Renal cortex interstitium (tissue), 11 donors: ENCODE measurements at regions not wholly inside any gene's neighbourhood (a gene's known extent, or its start where the extent isn't known, plus 50 kb on each side); places are given as distances from the start of the nearest gene placed in this dataset.

Source experiments
- DNase-seq, 11 donors: peaks; one replicate each; pipeline ENCODE4 v3.0.0-alpha.2; 2013; ENCODE audit warnings: low read depth in 9 of 11, low spot score in 4 of 11; ENCODE audit errors: extremely low read depth in 1 of 11

DNA sequence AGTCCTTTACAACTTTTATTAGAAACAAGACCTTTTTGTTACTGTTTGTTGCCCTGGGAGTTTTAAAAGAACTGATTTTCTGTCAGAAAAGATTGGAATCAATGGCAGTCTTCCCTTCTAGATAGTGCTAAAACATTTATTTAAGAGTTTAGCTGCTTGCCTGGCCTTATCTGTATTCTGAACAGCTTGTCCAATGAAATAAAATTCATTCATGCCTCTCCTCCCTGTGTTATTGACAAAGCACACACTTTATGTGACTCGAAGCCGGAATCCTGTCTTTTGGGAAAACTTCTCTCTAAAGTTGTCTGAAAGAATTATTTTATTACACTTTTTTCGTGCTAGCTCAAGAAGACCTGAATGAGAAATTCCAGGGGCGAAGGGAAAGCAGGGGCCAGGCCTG is 992.5 kb downstream of the TYW1 start:
- no peak for DNase-seq

DNA sequence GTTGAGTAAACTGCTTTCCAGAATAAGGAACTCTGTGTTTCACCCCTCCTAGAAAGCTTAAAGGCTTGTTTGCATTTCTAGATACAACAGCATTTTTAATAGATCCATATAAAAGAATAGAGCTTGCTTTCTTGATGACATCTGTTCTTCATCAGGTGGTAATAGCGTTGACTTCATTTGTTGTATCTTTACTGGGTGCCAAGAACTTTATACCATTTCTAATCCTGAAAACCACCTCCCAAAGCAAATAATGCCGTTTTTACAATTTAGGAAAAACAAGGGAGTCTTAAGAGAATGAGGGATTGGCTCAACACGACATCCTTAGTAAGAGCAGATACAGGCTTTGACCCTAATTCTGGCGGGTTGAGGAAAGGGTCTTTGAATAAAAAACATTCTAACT is 993.4 kb downstream of the TYW1 start:
- peak in 3 of 11 donors; percentile 41 to 46 (median 43) for DNase-seq

DNA sequence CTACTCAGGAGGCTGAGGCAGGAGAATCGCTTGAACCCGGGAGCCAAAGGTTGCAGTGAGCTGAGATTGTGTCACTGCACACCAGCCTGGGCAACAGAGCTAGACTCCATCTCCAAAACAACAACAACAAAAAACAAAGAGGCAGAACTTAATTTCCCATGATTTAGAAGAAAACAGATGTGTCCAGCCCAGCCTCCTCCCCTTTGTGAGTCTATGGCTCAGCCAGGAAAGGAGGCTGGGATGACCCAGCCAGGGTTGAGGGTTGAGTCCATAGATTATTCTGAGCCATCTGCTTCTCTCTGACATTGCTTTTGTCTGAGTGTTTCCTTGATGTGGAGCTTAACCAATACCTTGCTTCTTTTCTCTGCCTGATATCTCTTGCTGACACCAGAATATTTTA is 994.1 kb downstream of the TYW1 start:
- DNase-seq, result no peak

DNA sequence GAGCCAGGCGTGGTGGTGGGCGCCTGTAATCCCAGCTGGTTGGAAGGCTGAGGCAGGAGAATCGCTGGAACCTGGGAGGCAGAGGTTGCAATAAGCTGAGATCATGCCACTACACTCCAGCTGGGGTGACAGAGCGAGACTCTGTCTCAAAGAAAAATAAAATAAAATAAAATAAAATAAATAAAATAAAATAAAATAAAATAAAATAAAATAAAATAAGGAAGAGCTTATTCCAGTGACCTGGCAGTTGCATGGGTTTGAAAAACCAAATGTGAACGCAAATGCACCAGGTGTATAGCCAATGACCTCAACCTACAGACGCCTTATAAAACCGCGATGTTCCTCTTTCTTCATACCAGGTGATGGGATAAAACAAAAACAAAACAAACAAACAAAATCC is 995.7 kb downstream of the TYW1 start:
- DNase-seq, result no peak

DNA sequence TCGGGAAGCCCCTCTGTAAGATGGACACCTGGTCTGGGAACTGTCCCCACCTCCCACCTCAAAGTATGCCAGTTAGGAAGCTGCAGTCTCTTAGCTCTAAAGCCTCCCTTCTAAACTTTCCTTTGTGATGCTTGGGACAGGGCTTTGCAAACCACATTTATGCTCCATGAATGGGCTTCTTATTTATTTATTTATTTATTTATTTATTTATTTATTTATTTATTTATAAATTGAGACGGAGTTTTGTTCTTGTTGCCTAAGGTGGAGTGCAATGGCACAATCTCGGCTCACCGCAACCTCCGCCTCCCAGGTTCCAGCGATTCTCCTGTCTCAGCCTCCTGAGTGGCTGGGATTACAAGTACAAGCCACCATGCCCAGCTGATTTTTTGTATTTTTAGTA is 1009.4 kb downstream of the TYW1 start:
- no peak for DNase-seq

DNA sequence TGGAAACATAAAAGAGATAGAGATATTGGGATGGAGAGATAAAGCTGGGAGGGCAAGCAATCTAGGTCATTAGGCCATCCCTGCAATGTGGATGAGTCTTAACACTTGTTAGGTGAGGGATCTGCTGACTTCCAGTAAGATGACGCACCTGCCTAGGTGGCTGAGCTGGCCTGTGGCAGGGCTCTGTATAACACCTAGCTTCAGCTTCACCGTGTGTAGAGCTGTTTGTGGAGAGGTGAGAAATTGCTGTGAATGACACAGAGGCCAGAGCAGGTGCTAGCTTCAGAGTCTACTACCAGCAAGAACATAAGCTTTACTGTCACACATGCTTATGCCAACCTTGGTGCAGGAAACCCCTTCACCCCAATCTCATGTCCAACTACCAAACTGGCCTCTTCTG is 1010.0 kb downstream of the TYW1 start:
- no peak for DNase-seq

DNA sequence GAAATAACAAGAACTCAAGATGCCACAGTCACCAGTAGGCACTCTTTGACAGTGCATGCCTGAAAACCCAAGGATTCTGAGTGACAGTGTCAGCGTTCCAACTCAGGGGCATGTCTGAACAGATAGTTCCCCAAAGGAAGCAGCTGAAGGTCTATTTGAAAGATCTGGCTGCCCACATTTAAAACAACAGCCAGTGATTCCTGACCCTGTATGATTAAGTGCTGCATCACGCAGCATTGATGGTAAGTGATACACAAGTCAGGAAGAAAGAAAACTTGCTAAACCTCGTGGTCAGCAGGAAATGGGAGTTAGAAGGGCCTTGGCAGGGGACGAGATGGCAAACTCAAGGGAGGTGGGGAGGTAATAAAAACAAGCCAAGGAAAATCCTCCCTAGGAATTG is 1013.1 kb downstream of the TYW1 start:
- no peak for DNase-seq

DNA sequence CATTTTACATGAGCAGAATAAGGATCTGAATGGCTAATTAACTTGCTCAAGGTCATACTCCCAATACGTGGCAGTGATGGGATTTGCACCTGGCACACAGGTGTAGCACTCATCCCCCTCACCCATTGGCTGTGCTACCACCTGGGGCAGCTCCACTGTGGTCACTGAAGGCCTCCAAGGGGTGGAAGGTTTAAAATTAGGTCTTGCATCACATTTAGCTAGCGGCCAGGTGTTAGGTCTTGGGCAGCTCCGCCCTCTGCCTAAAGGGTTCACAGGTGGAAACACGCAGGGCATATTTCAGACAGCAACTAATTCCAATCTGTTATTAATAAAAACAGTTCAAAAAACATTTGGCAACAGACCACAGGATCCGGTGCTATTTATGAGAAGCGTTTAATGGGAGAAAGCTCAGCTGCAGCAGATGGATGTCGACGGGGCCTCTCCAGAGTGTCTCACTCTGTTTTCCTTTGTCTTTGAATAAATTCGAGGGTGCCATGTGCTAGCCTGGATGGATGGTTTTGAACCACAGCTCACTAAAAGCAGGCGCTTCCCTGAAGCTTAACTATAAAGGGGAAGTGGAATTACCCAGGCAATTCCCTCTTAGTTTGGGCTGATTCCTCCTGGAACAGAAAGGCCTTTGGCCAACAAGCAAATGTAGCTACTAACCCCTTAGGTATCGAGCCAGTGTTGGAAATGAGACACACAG is 1017.6 kb downstream of the TYW1 start:
- DNase-seq, result peak in 1 of 11 donors; percentile 43

DNA sequence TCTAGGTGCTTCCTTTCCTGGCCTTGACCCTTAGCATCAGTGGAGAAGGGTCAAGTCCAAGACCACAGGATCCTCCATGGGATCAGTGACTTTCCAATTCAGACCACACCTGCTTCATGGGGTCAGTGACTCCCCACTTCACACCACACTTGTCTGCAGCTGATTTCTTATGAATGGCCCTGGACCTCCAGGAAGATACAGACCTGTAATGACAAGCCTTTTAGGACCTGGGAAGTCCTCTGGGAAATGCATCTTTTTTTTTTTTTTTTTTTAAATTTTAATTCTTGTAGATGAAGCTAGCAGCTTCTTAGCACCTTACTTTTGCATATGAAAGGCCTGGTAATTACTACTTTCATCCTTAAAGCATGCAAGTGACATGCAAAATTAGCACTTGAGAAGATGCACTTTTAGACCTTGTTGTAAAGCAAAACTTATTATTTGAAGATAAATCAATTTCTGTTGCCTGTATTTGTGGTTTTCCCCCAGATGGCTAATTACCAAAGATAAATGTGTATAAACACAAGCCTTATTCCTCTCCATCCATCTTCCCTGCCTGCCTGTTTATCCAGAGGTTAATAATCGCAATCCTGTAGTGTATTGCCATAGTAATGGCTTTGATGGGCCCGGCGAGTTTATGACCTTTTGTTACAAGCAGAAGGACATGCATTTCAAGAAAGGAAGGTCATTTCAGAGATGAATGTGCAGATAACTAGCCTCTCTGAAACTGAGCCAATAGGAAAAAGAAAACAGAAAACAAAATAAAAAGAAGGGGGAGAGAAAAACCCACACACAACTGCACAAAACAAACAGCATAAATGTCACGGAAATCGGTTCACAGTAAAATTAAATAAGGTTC is 1018.7 kb downstream of the TYW1 start:
- DNase-seq, result peak; percentile 40 to 84 (median 67)

DNA sequence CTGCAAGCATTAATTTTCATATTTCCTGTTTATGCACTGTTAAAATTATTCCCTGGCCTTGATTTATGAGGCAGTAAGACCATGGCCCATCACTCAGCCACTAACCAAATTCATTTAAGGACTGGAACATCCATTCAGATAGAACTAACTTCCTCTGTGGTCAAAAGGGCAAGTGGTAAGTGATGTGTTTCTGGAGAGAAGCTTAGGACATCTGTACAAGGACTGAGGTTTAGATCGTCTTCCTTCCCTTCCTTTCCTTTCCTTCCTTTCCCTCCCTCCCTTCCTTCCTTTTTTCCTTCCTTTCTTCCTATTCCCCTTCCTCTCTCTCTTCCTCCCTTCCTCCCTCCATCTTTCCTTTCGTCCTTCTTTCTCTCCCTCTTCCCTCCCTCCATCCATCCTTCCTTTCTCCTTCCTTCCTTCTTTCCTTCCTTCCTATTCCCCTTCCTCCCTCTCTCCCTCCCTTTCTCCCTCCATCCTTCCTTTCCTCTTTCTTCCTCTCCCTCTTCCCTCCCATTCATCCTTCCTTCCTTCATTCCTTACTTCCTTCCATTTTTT is 1019.4 kb downstream of the TYW1 start:
- DNase-seq, result peak in 1 of 11 donors; percentile 36

DNA sequence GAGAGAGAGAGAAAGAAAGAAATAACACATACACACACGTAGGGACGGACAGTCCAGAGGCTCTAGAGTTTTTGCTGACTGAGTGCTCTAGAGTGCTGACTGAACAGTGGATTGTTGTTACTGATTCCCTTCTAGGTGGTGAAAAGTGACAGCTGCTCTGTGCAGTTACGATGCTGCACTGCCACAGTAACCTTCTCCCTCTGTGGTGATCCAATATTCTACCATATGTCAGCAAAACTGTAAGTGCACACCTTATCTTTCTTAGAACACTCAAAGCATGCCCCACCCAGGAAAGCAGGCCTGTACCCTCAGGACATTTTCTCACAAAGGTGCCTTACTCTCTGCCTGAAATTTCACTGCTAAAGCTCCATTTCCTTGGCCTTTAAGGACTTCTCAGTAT is 1023.5 kb downstream of the TYW1 start:
- no peak for DNase-seq

DNA sequence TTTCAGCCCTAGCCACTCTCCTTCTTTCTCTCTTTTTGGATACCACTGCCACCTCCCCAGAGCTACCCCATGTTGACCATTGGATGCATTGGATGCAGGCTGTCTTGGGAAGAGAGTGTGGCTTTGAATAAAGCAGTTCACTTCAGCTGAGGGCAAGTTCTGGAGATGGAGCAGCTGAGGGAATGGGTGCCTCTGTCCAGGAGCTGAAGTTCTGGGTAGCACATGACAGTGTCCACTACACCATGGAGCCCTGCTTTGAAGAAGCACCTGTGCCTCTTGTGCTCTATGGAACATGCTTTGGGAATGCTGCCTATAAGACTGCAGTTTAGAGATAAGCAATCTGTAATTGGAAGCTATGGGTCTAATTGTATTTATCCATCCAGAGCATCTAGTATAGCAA is 1028.7 kb downstream of the TYW1 start:
- DNase-seq, result no peak

DNA sequence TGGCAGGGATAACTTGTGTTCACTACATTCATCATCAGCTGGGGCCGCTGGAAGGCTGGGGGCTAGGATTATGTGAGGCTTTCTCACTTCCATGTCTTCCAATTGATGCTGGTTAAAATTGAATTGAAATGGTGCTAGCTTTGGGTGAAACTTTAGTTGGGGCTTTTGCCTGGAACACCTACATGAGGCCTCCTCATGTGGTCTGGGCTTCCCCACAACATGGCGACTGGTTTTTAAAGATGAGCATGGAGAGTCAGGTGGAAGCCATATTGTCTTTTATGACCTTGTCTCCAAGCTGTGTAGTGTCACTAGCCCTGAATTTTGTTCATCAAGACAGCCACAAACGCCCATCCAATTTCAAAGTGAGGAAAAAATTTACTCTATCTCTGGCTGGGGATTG is 1033.9 kb downstream of the TYW1 start:
- no peak for DNase-seq

DNA sequence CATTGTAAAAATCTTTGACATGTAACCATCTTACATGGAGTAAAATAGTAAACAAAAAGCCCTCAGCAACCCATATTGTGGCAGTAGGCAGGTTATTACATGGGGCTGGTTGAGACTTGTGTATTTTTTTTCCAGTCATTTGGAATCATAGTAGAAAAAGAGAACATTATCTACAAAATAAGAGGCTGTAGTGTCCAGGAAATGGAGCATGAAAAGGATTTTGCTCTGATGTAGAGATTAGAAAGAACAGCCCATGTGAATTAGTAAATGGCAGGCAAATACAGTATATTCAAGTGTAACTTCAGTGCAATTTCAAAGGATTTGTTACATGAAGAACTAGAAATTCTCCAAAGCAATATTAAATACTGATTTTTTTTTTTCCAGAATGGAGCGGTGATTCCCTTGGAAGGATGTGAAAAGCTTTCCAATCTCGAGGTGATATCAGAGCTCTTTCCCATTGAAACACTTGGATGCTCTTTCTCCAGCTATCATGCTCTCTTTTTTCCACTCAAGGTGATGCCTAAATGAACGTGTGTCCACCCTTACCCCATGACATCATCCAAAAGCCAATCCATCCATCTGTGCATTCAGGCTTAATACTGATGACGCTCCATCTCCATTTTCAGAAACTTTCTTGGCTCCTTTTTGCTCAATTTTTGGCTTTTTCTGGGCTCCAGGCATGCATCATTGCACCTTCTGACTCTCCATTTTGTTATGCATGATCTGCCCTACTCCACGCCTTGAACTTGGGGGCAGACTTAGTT is 1034.7 kb downstream of the TYW1 start:
- no peak for DNase-seq

DNA sequence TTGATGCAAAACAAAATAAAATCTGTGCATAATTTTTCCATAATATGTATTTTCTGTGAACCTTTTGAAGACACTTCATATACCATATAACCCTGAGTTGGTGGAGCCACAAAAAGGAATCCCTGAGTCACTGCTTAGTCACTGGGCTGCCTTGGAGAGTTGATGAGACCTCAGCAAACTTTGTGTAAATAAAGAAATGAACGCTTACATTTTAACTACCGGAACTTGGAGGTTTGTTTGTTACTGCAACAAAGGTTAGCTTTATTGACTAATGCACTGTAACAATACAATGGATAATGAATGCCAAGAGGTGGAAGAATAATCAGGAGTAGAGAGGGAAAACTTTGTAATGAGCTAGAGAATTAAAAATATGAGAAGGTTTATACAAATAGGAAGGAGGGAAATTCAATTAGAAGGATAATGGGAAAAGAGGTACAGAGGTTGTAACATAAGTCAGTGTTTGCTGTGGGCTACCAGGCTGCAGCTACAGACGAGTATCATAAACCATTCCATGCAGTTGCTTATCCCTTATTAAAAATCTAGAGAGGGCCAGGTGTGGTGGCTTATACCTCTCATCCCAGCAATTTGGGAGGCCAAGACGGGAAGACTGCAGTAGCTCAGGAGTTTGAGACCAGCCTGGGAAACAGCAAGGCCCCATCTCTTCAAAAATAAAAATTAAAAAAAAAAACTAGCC is 1042.1 kb downstream of the TYW1 start:
- DNase-seq, result no peak

DNA sequence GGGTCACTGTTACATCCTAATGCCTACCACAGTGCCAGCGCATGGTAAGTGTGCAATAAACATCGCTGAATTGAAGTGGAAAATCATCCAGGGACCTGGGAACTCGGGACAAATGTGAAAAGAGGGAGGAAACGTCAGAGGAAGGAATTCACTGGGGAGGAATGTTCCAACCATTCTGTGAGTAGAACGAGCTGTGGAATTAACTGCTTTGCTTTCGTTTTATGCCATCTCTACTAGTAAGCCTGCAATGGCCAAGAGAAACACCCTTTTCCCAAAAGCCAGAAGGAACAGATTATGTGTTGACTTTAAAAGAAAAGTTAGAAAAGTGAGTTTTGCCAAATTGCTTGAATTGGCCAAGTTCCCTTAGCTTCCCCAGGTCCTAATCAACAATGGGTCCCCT is 1044.9 kb downstream of the TYW1 start:
- DNase-seq, result peak in 2 of 11 donors; percentile 34 to 47

DNA sequence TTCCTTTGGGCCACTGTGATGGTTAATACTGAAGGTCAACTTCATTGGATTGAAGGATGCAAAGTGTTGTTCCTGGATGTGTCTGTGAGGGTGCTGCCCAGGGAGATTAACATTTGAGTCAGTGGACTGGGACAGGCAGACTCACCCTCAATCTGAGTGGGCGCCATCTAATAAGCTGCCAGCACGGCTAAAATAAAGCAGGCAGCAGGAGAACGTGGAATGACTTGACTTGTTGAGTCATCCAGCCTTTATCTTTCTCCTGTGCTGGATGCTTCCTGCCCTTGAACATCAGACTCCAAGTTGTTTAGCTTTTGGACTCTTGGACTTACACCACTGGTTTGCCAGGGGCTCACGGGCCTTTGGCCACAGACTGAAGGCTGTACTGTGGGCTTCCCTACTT is 1046.9 kb downstream of the TYW1 start:
- no peak for DNase-seq

DNA sequence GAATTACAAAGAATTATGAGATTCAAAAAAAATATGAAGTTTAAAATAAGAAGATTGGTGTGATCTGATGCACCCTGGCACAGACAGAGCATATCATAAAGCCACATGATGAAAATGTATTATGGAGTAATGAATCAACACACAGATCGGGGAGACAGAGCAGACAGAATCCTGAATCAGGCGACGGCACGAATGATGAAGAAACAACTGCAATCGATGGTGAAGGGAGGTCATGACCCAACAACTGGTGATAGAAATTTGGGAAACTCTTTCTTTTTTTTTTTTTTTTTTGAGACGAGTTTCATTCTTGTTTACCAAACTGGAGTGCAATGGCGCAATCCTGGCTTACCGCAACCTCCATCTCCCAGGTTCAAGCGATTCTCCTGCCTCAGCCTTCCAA is 1054.0 kb downstream of the TYW1 start:
- no peak for DNase-seq

DNA sequence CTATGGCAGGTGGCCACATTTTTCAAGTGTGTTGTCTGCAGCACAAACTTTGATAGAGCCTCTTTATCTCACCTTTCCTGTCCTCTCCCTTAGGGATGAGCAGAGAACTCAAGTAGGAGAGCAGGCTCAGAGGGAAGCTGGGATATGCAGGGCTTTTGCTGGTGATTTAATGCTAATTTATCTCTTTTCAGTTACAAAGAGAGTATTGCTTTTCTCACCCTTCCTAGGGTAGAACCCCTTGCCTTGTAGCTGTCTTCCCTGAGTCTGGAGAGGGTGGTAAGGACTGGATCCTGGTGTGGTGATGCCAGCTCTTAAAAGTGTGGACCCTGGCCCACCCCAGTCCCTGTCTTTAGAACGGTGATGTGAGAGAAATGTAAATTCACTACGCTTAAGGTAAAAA is 1061.4 kb downstream of the TYW1 start:
- no peak for DNase-seq
